PC-9 (cell line): ENCODE measurements at regions not wholly inside any gene's neighbourhood (a gene's known extent, or its start where the extent isn't known, plus 50 kb on each side); places are given as distances from the start of the nearest gene placed in this dataset.

ENCODE experiments used
- BruUV-seq: library from RNA; stranded (reverse); fragments of 400-500 nt; replicated peaks from 2 replicates; lab custom pipeline; 2021; lab: Mats Ljungman, UMichigan
- CTCF ChIA-PET: fragments of 300-600 bp; sonication (Branson Sonifier 250); formaldehyde crosslinking; loops from one replicate; lab custom pipeline; 2022; ENCODE audit warnings: antibody characterized with exemption; lab: Charles Lee
- POLR2A ChIA-PET: fragments of 300-600 bp; sonication (Branson Sonifier 250); formaldehyde crosslinking; loops from one replicate; lab custom pipeline; 2022; ENCODE audit warnings: antibody characterized with exemption; ENCODE audit not compliant: unreplicated experiment; lab: Charles Lee
- DNase-seq, 2 experiments: peaks; one replicate each; pipeline versions ENCODE4 v3.0.0 to v3.0.0-alpha.2; 2015 to 2022; ENCODE audit warnings: mixed read lengths in 1 of 2
- H2AFZ ChIP-seq: fragments of 200-600 bp; sonication (generic); 2 replicates; pipeline ENCODE4 v1.8.1; 2017; ENCODE audit warnings: antibody characterized with exemption
- H3F3A ChIP-seq: fragments of 200-600 bp; sonication (generic); 2 replicates; pipeline ENCODE4 v1.8.1; 2017; ENCODE audit warnings: antibody characterized with exemption, mild to moderate bottlenecking, low read depth; ENCODE audit not compliant: insufficient read depth
- H3K27ac ChIP-seq: fragments of 200-600 bp; sonication (generic); 2 replicates; pipeline ENCODE4 v1.6.1; 2016; ENCODE audit warnings: mixed run types
- H3K27me3 ChIP-seq: fragments of 200-600 bp; sonication (generic); 2 replicates; pipeline ENCODE4 v1.6.1; 2016; ENCODE audit warnings: low read depth, mixed run types; ENCODE audit not compliant: insufficient read depth
- H3K36me3 ChIP-seq: fragments of 200-600 bp; sonication (generic); 2 replicates; pipeline ENCODE4 v1.6.1; 2016; ENCODE audit warnings: low read depth, mixed run types
- H3K4me1 ChIP-seq: fragments of 200-600 bp; sonication (generic); replicated peaks from 2 replicates; pipeline ENCODE4 v1.6.1; 2016; ENCODE audit warnings: mixed run types; ENCODE audit not compliant: insufficient read depth
- H3K4me2 ChIP-seq: fragments of 200-600 bp; sonication (generic); 2 replicates; pipeline ENCODE4 v1.6.1; 2017; ENCODE audit warnings: mixed run types
- H3K4me3 ChIP-seq: fragments of 200-600 bp; sonication (generic); 2 replicates; pipeline ENCODE4 v1.6.1; 2016; ENCODE audit warnings: mixed run types
- H3K79me2 ChIP-seq: fragments of 200-600 bp; sonication (generic); 2 replicates; pipeline ENCODE4 v1.6.1; 2017; ENCODE audit warnings: low read depth, mixed run types
- H3K9me2 ChIP-seq: fragments of 200-600 bp; sonication (generic); 2 replicates; pipeline ENCODE4 v1.8.1; 2017; ENCODE audit warnings: mild to moderate bottlenecking; ENCODE audit not compliant: insufficient read depth
- H3K9me3 ChIP-seq: fragments of 200-600 bp; sonication (generic); 2 replicates; pipeline ENCODE4 v1.8.1; 2016; ENCODE audit warnings: low read depth; ENCODE audit not compliant: insufficient read depth
- H4K20me1 ChIP-seq: fragments of 200-600 bp; sonication (generic); 2 replicates; pipeline ENCODE4 v1.8.1; 2017; ENCODE audit not compliant: insufficient read depth
- EZH2 ChIP-seq: fragments of 200-600 bp; sonication (generic); IDR thresholded peaks from 2 replicates; pipeline ENCODE4 v1.8.0; 2017; ENCODE audit warnings: antibody characterized with exemption, low read depth
- intact Hi-C: fragments of 100-400 bp; cut with micrococcal nuclease; formaldehyde crosslinking; loops from one replicate; pipeline ENCODE4 v1.10.0; 2022; ENCODE audit not compliant: unreplicated experiment
- TF ChIP-seq, protein P1 (sequence below): fragments of 200-600 bp; sonication (generic); conservative IDR thresholded peaks from 2 replicates; pipeline ENCODE4 v1.6.1; 2017; ENCODE audit warnings: mixed run types, antibody characterized with exemption, mild to moderate bottlenecking, moderate library complexity

DNA sequence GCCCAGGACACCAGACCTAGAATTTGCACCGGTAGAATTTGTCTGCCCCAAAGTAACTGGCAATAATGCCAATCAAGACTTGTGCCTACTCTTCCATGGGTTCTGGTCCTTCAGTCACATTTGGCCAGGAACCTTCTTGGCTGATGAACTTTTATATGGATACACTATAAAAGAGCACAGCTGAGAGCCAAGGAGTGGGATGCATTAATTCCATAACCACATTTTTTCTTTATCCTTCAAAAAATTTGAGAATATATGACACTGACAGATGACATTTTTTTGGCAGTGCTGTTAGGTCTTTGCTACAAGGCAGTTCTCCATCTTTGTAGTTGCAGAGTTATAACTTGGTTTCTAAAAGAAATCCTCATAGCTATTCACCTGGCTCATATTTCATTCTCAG is 129.2 kb upstream of the HDAC9 start:
- H3K79me2 ChIP-seq, result no peaks in the 10 kb centered on the region
- no peaks in the 10 kb centered on the region for H3F3A ChIP-seq
- no peak overlapping the region for H2AFZ ChIP-seq
- no peaks in the 10 kb centered on the region for H4K20me1 ChIP-seq
- ChIA-PET POLR2A (no interaction called here), CTCF (no interaction called here)
- no peaks in the 10 kb centered on the region for H3K4me1 ChIP-seq
- DNase-seq, result no peak
- intact Hi-C loops, result no loop called here
- H3K4me2 ChIP-seq, result no peak overlapping the region
- H3K27ac ChIP-seq, result no peak overlapping the region
- no TSS peak for BruUV-seq
- H3K9me3 ChIP-seq, result no peaks in the 10 kb centered on the region
- H3K4me3 ChIP-seq, result no peak overlapping the region
- TF ChIP-seq, protein P1, sequence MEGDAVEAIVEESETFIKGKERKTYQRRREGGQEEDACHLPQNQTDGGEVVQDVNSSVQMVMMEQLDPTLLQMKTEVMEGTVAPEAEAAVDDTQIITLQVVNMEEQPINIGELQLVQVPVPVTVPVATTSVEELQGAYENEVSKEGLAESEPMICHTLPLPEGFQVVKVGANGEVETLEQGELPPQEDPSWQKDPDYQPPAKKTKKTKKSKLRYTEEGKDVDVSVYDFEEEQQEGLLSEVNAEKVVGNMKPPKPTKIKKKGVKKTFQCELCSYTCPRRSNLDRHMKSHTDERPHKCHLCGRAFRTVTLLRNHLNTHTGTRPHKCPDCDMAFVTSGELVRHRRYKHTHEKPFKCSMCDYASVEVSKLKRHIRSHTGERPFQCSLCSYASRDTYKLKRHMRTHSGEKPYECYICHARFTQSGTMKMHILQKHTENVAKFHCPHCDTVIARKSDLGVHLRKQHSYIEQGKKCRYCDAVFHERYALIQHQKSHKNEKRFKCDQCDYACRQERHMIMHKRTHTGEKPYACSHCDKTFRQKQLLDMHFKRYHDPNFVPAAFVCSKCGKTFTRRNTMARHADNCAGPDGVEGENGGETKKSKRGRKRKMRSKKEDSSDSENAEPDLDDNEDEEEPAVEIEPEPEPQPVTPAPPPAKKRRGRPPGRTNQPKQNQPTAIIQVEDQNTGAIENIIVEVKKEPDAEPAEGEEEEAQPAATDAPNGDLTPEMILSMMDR, result no peak
- TF ChIP-seq EZH2, result no peak
- no peaks in the 10 kb centered on the region for H3K36me3 ChIP-seq
- H3K27me3 ChIP-seq, result no peaks in the 10 kb centered on the region
- H3K9me2 ChIP-seq, result no peaks in the 10 kb centered on the region

DNA sequence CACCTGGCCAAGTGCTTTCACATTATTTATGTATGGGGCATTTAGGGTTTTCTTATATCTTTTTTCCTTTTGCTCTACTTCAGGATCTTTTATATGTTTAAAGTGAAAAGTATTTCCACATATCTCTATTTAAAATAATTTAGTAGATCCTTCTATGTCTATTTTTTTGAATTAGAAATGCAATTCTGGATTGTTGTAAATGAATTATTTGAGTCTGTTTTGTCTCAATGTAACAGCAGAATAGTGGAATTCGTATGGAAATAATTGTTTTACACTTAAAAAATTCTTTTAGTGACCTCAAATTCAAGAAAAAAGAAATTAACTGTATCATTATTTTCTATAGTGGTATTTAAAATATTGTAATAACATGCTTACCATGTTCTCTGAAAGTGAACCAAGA is 126.5 kb upstream of the HDAC9 start:
- no peaks in the 10 kb centered on the region for H3K9me3 ChIP-seq
- no peak overlapping the region for H3K27ac ChIP-seq
- BruUV-seq, result no TSS peak
- no peaks in the 10 kb centered on the region for H3F3A ChIP-seq
- no peaks in the 10 kb centered on the region for H3K9me2 ChIP-seq
- CTCF ChIA-PET, result no interaction called here
- no peaks in the 10 kb centered on the region for H4K20me1 ChIP-seq
- intact Hi-C loops, result no loop called here
- POLR2A ChIA-PET, result no interaction called here
- no peaks in the 10 kb centered on the region for H3K79me2 ChIP-seq
- H3K4me3 ChIP-seq, result no peak overlapping the region
- DNase-seq, result no peak
- H2AFZ ChIP-seq, result no peak overlapping the region
- no peaks in the 10 kb centered on the region for H3K4me1 ChIP-seq
- H3K36me3 ChIP-seq, result no peaks in the 10 kb centered on the region
- no peak for TF ChIP-seq EZH2
- TF ChIP-seq, protein P1, result no peak
- H3K27me3 ChIP-seq, result no peaks in the 10 kb centered on the region
- H3K4me2 ChIP-seq, result no peak overlapping the region

DNA sequence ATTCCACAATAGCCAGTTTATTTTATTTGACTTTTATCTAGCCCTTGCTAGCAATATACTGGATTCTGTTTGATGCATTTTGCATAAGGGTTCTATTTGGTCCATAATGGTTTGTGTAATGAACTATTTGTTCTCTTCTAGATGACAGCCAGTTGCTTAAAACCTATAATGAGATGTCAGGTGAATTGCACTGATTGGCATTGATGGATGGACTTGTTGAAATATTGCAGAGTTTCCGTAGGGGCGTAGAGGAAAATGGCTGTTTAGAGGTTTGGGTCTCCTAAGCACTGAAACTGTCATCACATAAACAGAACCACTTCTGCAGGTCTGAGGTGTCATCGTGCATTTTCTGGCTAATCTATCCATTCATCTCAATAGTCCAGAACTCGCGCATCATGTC is 124.9 kb upstream of the HDAC9 start:
- Histone ChIP-seq H3K4me3 (no peak overlapping the region), H3K27ac (no peak overlapping the region), H3F3A (no peaks in the 10 kb centered on the region), H3K9me3 (no peaks in the 10 kb centered on the region), H3K4me1 (no peaks in the 10 kb centered on the region), H3K4me2 (no peak overlapping the region), H3K79me2 (no peaks in the 10 kb centered on the region), H3K9me2 (no peaks in the 10 kb centered on the region), H4K20me1 (no peaks in the 10 kb centered on the region), H3K36me3 (no peaks in the 10 kb centered on the region), H3K27me3 (no peaks in the 10 kb centered on the region), H2AFZ (no peak overlapping the region)
- CTCF ChIA-PET, result no interaction called here
- POLR2A ChIA-PET, result interaction anchor here (0.6 kb wide), 1 partner anchor 1873 kb away, joined by 7 read pairs; no protein-coding TSS in a partner anchor
- DNase-seq, result no peak
- no TSS peak for BruUV-seq
- no peak for TF ChIP-seq EZH2
- TF ChIP-seq, protein P1, result no peak
- intact Hi-C loops, result no loop called here
